PC-9 (cell line): ENCODE measurements at regions not wholly inside any gene's neighbourhood (a gene's known extent, or its start where the extent isn't known, plus 50 kb on each side); places are given as distances from the start of the nearest gene placed in this dataset.
A peak's percentile ranks its signal among the peaks of the same experiment; 100 is the strongest.

Experiments used
- BruUV-seq: library from RNA; stranded (reverse); fragments of 400-500 nt; replicated peaks from 2 replicates; lab custom pipeline; 2021; lab: Mats Ljungman, UMichigan
- CTCF ChIA-PET: fragments of 300-600 bp; sonication (Branson Sonifier 250); formaldehyde crosslinking; loops from one replicate; lab custom pipeline; 2022; ENCODE audit warnings: antibody characterized with exemption; lab: Charles Lee
- POLR2A ChIA-PET: fragments of 300-600 bp; sonication (Branson Sonifier 250); formaldehyde crosslinking; loops from one replicate; lab custom pipeline; 2022; ENCODE audit warnings: antibody characterized with exemption; ENCODE audit not compliant: unreplicated experiment; lab: Charles Lee
- DNase-seq, 2 experiments: peaks; one replicate each; pipeline versions ENCODE4 v3.0.0 to v3.0.0-alpha.2; 2015 to 2022; ENCODE audit warnings: mixed read lengths in 1 of 2
- H2AFZ ChIP-seq: fragments of 200-600 bp; sonication (generic); 2 replicates; pipeline ENCODE4 v1.8.1; 2017; ENCODE audit warnings: antibody characterized with exemption
- H3F3A ChIP-seq: fragments of 200-600 bp; sonication (generic); 2 replicates; pipeline ENCODE4 v1.8.1; 2017; ENCODE audit warnings: antibody characterized with exemption, mild to moderate bottlenecking, low read depth; ENCODE audit not compliant: insufficient read depth
- H3K27ac ChIP-seq: fragments of 200-600 bp; sonication (generic); 2 replicates; pipeline ENCODE4 v1.6.1; 2016; ENCODE audit warnings: mixed run types
- H3K27me3 ChIP-seq: fragments of 200-600 bp; sonication (generic); 2 replicates; pipeline ENCODE4 v1.6.1; 2016; ENCODE audit warnings: low read depth, mixed run types; ENCODE audit not compliant: insufficient read depth
- H3K36me3 ChIP-seq: fragments of 200-600 bp; sonication (generic); 2 replicates; pipeline ENCODE4 v1.6.1; 2016; ENCODE audit warnings: low read depth, mixed run types
- H3K4me1 ChIP-seq: fragments of 200-600 bp; sonication (generic); replicated peaks from 2 replicates; pipeline ENCODE4 v1.6.1; 2016; ENCODE audit warnings: mixed run types; ENCODE audit not compliant: insufficient read depth
- H3K4me2 ChIP-seq: fragments of 200-600 bp; sonication (generic); 2 replicates; pipeline ENCODE4 v1.6.1; 2017; ENCODE audit warnings: mixed run types
- H3K4me3 ChIP-seq: fragments of 200-600 bp; sonication (generic); 2 replicates; pipeline ENCODE4 v1.6.1; 2016; ENCODE audit warnings: mixed run types
- H3K79me2 ChIP-seq: fragments of 200-600 bp; sonication (generic); 2 replicates; pipeline ENCODE4 v1.6.1; 2017; ENCODE audit warnings: low read depth, mixed run types
- H3K9me2 ChIP-seq: fragments of 200-600 bp; sonication (generic); 2 replicates; pipeline ENCODE4 v1.8.1; 2017; ENCODE audit warnings: mild to moderate bottlenecking; ENCODE audit not compliant: insufficient read depth
- H3K9me3 ChIP-seq: fragments of 200-600 bp; sonication (generic); 2 replicates; pipeline ENCODE4 v1.8.1; 2016; ENCODE audit warnings: low read depth; ENCODE audit not compliant: insufficient read depth
- H4K20me1 ChIP-seq: fragments of 200-600 bp; sonication (generic); 2 replicates; pipeline ENCODE4 v1.8.1; 2017; ENCODE audit not compliant: insufficient read depth
- EZH2 ChIP-seq: fragments of 200-600 bp; sonication (generic); IDR thresholded peaks from 2 replicates; pipeline ENCODE4 v1.8.0; 2017; ENCODE audit warnings: antibody characterized with exemption, low read depth
- intact Hi-C: fragments of 100-400 bp; cut with micrococcal nuclease; formaldehyde crosslinking; loops from one replicate; pipeline ENCODE4 v1.10.0; 2022; ENCODE audit not compliant: unreplicated experiment
- TF ChIP-seq, protein P1 (sequence below): fragments of 200-600 bp; sonication (generic); conservative IDR thresholded peaks from 2 replicates; pipeline ENCODE4 v1.6.1; 2017; ENCODE audit warnings: mixed run types, antibody characterized with exemption, mild to moderate bottlenecking, moderate library complexity

DNA sequence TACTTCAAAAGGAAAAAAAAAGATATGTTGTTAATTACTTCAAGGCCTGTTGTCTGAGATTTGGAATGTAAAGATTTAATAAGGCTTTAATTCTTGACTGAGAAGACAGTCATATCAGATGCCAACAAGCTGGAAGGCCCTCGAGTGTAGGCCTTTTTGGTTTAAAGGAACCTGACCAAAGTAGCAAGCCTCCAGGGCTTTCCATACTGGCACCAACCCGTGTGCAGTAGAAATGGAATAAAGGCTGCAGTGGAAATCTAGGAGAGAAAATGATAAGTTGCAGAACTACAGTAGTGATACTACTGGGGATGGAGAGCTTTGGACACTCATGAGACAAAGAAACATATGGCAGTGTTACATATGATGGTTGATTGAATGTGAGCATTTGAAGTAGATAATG lies 358.0 kb downstream of the TAF11L14 start:
- Histone ChIP-seq H3K4me3 (no peak overlapping the region), H2AFZ (no peak overlapping the region), H3K79me2 (no peaks in the 10 kb centered on the region), H4K20me1 (no peaks in the 10 kb centered on the region), H3K9me3 (no peaks in the 10 kb centered on the region), H3K9me2 (no peaks in the 10 kb centered on the region), H3K36me3 (no peaks in the 10 kb centered on the region), H3K4me1 (peaks cover 14% of the 10 kb centered on the region; the same call in 1 of the 2 replicates), H3F3A (no peaks in the 10 kb centered on the region; the same call in 1 of the 2 replicates), H3K27me3 (no peaks in the 10 kb centered on the region), H3K27ac (no peak overlapping the region), H3K4me2 (no peak overlapping the region)
- no TSS peak for BruUV-seq
- POLR2A ChIA-PET: no interaction called here
- intact Hi-C loops: no loop called here
- DNase-seq: no peak
- TF ChIP-seq, protein P1, sequence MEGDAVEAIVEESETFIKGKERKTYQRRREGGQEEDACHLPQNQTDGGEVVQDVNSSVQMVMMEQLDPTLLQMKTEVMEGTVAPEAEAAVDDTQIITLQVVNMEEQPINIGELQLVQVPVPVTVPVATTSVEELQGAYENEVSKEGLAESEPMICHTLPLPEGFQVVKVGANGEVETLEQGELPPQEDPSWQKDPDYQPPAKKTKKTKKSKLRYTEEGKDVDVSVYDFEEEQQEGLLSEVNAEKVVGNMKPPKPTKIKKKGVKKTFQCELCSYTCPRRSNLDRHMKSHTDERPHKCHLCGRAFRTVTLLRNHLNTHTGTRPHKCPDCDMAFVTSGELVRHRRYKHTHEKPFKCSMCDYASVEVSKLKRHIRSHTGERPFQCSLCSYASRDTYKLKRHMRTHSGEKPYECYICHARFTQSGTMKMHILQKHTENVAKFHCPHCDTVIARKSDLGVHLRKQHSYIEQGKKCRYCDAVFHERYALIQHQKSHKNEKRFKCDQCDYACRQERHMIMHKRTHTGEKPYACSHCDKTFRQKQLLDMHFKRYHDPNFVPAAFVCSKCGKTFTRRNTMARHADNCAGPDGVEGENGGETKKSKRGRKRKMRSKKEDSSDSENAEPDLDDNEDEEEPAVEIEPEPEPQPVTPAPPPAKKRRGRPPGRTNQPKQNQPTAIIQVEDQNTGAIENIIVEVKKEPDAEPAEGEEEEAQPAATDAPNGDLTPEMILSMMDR: no peak
- no peak for TF ChIP-seq EZH2
- CTCF ChIA-PET: no interaction called here

DNA sequence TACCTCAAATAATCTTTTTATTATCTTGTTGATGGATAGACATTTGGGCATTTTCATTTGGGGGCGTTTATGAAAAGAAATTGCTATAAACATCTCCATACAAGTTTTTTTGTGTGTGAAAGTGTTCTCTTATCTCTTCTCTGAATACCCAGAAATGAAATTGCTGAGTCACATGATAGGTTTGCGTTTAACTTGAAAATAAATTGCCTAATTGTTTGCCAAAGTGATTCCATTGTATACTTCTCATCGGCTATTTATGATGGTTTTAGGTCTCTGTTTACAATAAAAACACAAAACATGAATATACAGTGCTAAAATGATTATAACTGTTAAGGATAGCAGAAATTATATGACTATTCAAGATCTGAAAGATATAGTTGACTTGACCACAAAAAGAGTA lies 361.7 kb downstream of the TAF11L14 start:
- H3K4me2 ChIP-seq: peak overlapping the region; percentile 8
- H3K79me2 ChIP-seq: no peaks in the 10 kb centered on the region
- intact Hi-C loops: no loop called here
- POLR2A ChIA-PET: no interaction called here
- 0 out of 2 replicates have a peak overlapping the region, but pooled peaks have one; percentile 11 for H2AFZ ChIP-seq
- no peaks in the 10 kb centered on the region for H3K9me2 ChIP-seq
- H3F3A ChIP-seq: no peaks in the 10 kb centered on the region; the same call in 1 of the 2 replicates
- H4K20me1 ChIP-seq: no peaks in the 10 kb centered on the region
- DNase-seq: no peak
- H3K9me3 ChIP-seq: 0 out of 2 replicates have a peak, but pooled peaks cover 3% of the 10 kb centered on the region
- no peaks in the 10 kb centered on the region for H3K36me3 ChIP-seq
- TF ChIP-seq EZH2: no peak
- TF ChIP-seq, protein P1: no peak
- BruUV-seq: no TSS peak
- H3K4me3 ChIP-seq: no peak overlapping the region
- CTCF ChIA-PET: no interaction called here
- H3K4me1 ChIP-seq: peaks cover 14% of the 10 kb centered on the region; the same call in 1 of the 2 replicates
- no peaks in the 10 kb centered on the region for H3K27me3 ChIP-seq
- H3K27ac ChIP-seq: no peak overlapping the region

DNA sequence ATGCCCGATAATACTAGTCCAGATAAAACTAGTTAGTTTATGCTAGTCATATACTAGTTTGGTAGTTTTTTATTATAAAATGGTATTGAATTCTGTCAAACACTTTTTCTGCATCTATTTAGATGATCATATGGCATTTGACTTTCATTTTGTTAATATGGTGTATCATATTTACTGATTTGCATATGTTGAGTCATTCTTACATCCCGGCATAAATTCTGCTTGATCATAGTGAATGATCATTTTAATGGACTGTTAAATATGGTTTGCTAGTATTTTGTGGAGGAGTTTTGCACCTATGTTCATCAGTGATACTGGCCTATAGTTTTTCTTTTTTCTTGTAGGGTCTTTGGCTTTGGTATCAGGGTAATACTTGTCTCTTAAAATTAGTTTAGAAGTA lies 365.6 kb downstream of the TAF11L14 start:
- no peaks in the 10 kb centered on the region for H3K79me2 ChIP-seq
- H4K20me1 ChIP-seq: no peaks in the 10 kb centered on the region
- no peaks in the 10 kb centered on the region; the same call in 1 of the 2 replicates for H3F3A ChIP-seq
- no peaks in the 10 kb centered on the region for H3K36me3 ChIP-seq
- H3K4me3 ChIP-seq: no peak overlapping the region
- peaks cover 14% of the 10 kb centered on the region; the same call in 1 of the 2 replicates for H3K4me1 ChIP-seq
- H3K9me2 ChIP-seq: no peaks in the 10 kb centered on the region
- H2AFZ ChIP-seq: no peak overlapping the region
- TF ChIP-seq, protein P1: no peak
- ChIA-PET POLR2A (no interaction called here), CTCF (no interaction called here)
- 0 out of 2 replicates have a peak, but pooled peaks cover 3% of the 10 kb centered on the region for H3K9me3 ChIP-seq
- no peak for DNase-seq
- H3K27ac ChIP-seq: no peak overlapping the region
- no TSS peak for BruUV-seq
- no peak overlapping the region for H3K4me2 ChIP-seq
- no peaks in the 10 kb centered on the region for H3K27me3 ChIP-seq
- intact Hi-C loops: no loop called here
